Smooth muscle cell (in vitro differentiated cells): ENCODE measurements at regions not wholly inside any gene's neighbourhood (a gene's known extent, or its start where the extent isn't known, plus 50 kb on each side); places are given as distances from the start of the nearest gene placed in this dataset.
"Not testable (repeated sequence)": the region's sequence is repeated elsewhere in the genome, so short reads cannot be mapped to it uniquely, and the experiment has no call there.

Source experiments
- DNase-seq: peaks from one replicate; lab custom pipeline; 2025; ENCODE audit not compliant: unreplicated experiment; lab: John Stamatoyannopoulos, UW
- H2AFZ ChIP-seq: fragments of 200-600 bp; sonication (generic); 2 replicates; pipeline ENCODE4 v1.6.0; 2016; ENCODE audit warnings: antibody characterized with exemption, low read depth, mild to moderate bottlenecking
- H3F3A ChIP-seq: fragments of 200-600 bp; sonication (generic); 2 replicates; pipeline ENCODE4 v1.6.0; 2017; ENCODE audit warnings: antibody characterized with exemption, low read depth
- H3K27ac ChIP-seq: fragments of 200-600 bp; sonication (generic); 2 replicates; pipeline ENCODE4 v1.5.1; 2016; ENCODE audit warnings: low read depth, mild to moderate bottlenecking
- H3K27me3 ChIP-seq: fragments of 200-600 bp; sonication (generic); 2 replicates; pipeline ENCODE4 v1.6.1; 2016; ENCODE audit warnings: low read depth, mild to moderate bottlenecking
- H3K36me3 ChIP-seq: fragments of 200-600 bp; sonication (generic); 2 replicates; pipeline ENCODE4 v1.5.1; 2016; ENCODE audit warnings: low read depth
- H3K4me1 ChIP-seq: fragments of 200-600 bp; sonication (generic); 2 replicates; pipeline ENCODE4 v1.5.1; 2016; ENCODE audit warnings: low read depth
- H3K4me2 ChIP-seq: fragments of 200-600 bp; sonication (generic); 2 replicates; pipeline ENCODE4 v1.6.0; 2016; ENCODE audit warnings: mild to moderate bottlenecking
- H3K4me3 ChIP-seq: fragments of 200-600 bp; sonication (generic); 2 replicates; pipeline ENCODE4 v1.5.1; 2016; ENCODE audit warnings: mild to moderate bottlenecking
- H3K79me2 ChIP-seq: fragments of 200-600 bp; sonication (generic); 2 replicates; pipeline ENCODE4 v1.6.0; 2016; ENCODE audit warnings: low read depth, mild to moderate bottlenecking
- H3K9ac ChIP-seq: fragments of 200-600 bp; sonication (generic); 2 replicates; pipeline ENCODE4 v1.6.0; 2016; ENCODE audit warnings: low read depth
- H3K9me3 ChIP-seq: fragments of 200-600 bp; sonication (generic); replicated peaks from 2 replicates; pipeline ENCODE4 v1.5.1; 2016; ENCODE audit warnings: low read depth
- H4K20me1 ChIP-seq: fragments of 200-600 bp; sonication (generic); 2 replicates; pipeline ENCODE4 v1.6.0; 2016; ENCODE audit warnings: low read depth
- WGBS: methylation state at CpG from one replicate; pipeline ENCODE4 v1.1.7; 2016; ENCODE audit warnings: low lambda C conversion rate; 5-methylcytosine and 5-hydroxymethylcytosine counted together
- TF ChIP-seq, protein P1 (sequence below): fragments of 200-600 bp; sonication (generic); IDR thresholded peaks from 2 replicates; pipeline ENCODE4 v1.5.1; 2017; ENCODE audit warnings: borderline replicate concordance, mild to moderate bottlenecking, antibody characterized with exemption; ENCODE audit not compliant: insufficient read depth, poor library complexity, severe bottlenecking

DNA sequence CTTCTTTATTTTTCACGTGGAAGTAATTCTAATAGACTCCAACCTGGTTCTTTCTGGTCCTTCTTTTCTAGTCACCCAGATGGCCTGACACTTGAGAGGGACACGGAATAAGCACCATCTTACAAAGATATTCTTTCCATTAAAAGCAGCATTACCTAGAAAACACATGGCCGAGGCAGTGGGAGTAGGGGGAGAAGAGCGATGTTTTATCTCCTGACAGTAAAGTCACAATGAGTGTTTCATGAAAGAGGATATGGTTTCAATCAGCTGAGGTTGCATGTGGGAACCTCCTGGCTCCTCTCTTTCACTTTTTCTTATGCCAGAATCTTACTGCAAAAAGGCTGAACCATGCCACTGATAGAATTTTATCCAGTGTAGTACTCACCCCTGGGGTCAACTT lies 288.8 kb upstream of the SPAG17 start:
- Histone ChIP-seq H3K4me2 (peak overlapping the region; percentile 31), H3K79me2 (no peaks in the 10 kb centered on the region), H3K27ac (no peak overlapping the region), H3K4me1 (no peaks in the 10 kb centered on the region), H3K9me3 (no peaks in the 10 kb centered on the region), H3K27me3 (no peaks in the 10 kb centered on the region), H2AFZ (peak overlapping the region; percentile 72), H3K36me3 (no peaks in the 10 kb centered on the region), H4K20me1 (no peaks in the 10 kb centered on the region), H3K4me3 (no peak overlapping the region), H3F3A (no peaks in the 10 kb centered on the region), H3K9ac (no peak overlapping the region)
- TF ChIP-seq, protein P1, sequence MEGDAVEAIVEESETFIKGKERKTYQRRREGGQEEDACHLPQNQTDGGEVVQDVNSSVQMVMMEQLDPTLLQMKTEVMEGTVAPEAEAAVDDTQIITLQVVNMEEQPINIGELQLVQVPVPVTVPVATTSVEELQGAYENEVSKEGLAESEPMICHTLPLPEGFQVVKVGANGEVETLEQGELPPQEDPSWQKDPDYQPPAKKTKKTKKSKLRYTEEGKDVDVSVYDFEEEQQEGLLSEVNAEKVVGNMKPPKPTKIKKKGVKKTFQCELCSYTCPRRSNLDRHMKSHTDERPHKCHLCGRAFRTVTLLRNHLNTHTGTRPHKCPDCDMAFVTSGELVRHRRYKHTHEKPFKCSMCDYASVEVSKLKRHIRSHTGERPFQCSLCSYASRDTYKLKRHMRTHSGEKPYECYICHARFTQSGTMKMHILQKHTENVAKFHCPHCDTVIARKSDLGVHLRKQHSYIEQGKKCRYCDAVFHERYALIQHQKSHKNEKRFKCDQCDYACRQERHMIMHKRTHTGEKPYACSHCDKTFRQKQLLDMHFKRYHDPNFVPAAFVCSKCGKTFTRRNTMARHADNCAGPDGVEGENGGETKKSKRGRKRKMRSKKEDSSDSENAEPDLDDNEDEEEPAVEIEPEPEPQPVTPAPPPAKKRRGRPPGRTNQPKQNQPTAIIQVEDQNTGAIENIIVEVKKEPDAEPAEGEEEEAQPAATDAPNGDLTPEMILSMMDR: no peak
- 49% methylated on average over 4 of the region's 4 CpGs for WGBS
- DNase-seq: no peak

DNA sequence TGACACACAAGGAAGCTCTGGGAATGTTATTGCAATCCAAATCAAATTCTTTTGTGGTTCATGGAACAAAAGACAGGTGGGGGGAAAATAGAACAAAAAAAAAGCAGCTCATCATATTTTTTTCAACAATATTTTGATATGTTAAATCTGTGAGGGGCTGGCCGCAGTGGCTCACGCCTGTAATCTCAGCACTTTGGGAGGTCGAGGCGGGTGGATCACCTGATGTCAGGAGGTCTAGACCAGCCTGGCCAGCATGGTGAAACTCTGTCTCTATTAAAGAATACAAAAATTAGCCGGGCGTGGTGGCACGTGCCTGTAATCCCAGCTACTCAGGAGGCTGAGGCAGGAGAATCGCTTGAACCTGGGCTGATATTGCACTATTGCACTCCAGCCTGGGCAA lies 279.4 kb upstream of the SPAG17 start:
- not testable (repeated sequence) for H3K4me3 ChIP-seq, H3K9me3 ChIP-seq, H3K27ac ChIP-seq, H4K20me1 ChIP-seq, H3K4me1 ChIP-seq, H3K4me2 ChIP-seq, DNase-seq, H3K79me2 ChIP-seq, H3K36me3 ChIP-seq, H3F3A ChIP-seq, H3K9ac ChIP-seq, H3K27me3 ChIP-seq, H2AFZ ChIP-seq
- 93% methylated on average over 8 of the region's 8 CpGs for WGBS

GRCh38 chr1:118461154-118461553 lies 276.1 kb upstream of the SPAG17 start:
- H3K9ac ChIP-seq: no peak overlapping the region
- H4K20me1 ChIP-seq: no peaks in the 10 kb centered on the region
- H3F3A ChIP-seq: no peaks in the 10 kb centered on the region
- no peak overlapping the region for H2AFZ ChIP-seq
- H3K79me2 ChIP-seq: no peaks in the 10 kb centered on the region
- no peaks in the 10 kb centered on the region for H3K4me1 ChIP-seq
- no peak overlapping the region for H3K27ac ChIP-seq
- no peak overlapping the region for H3K4me3 ChIP-seq
- no peak overlapping the region for H3K4me2 ChIP-seq
- H3K36me3 ChIP-seq: no peaks in the 10 kb centered on the region
- no peaks in the 10 kb centered on the region for H3K27me3 ChIP-seq
- TF ChIP-seq, protein P1: peak; percentile 2
- DNase-seq: no peak
- H3K9me3 ChIP-seq: no peaks in the 10 kb centered on the region

- Histone ChIP-seq H2AFZ (no peak overlapping the region), H3K4me1 (no peaks in the 10 kb centered on the region), H3K4me3 (no peak overlapping the region), H3F3A (no peaks in the 10 kb centered on the region), H3K27me3 (no peaks in the 10 kb centered on the region), H3K36me3 (no peaks in the 10 kb centered on the region), H3K27ac (no peak overlapping the region), H3K79me2 (no peaks in the 10 kb centered on the region), H3K9ac (no peak overlapping the region), H4K20me1 (no peaks in the 10 kb centered on the region), H3K4me2 (no peak overlapping the region), H3K9me3 (no peaks in the 10 kb centered on the region)
- no peak for DNase-seq
- TF ChIP-seq, protein P1: no peak
Measured at GRCh38 chr1:118459871-118460270, 274.8 kb upstream of the SPAG17 start.

- H3K9ac ChIP-seq, DNase-seq, H3K27me3 ChIP-seq, H4K20me1 ChIP-seq, H3K36me3 ChIP-seq, H2AFZ ChIP-seq, H3K4me1 ChIP-seq, H3K4me3 ChIP-seq, H3K79me2 ChIP-seq, H3F3A ChIP-seq, H3K9me3 ChIP-seq, H3K4me2 ChIP-seq, H3K27ac ChIP-seq: not testable (repeated sequence)
- 92% methylated on average over 1 of the region's 1 CpG for WGBS
Measured at GRCh38 chr1:118453856-118454255, 268.8 kb upstream of the SPAG17 start.
